ENCODE measurements at regions not wholly inside any gene's neighbourhood (a gene's known extent, or its start where the extent isn't known, plus 50 kb on each side); places are given as distances from the start of the nearest gene placed in this dataset.
"Not testable (repeated sequence)": the region's sequence is repeated elsewhere in the genome, so short reads cannot be mapped to it uniquely, and the experiment has no call there.

GRCh38 chr9:31415164-31415563, 969.3 kb upstream of the ACO1 start:
- ChIA-PET CTCF (no interaction called here), POLR2A (ENCODE audit: low non-redundant PET) (no interaction called here)
- no peak for DNase-seq (ENCODE audit: low spot score)
- TF ChIP-seq CTCF (conservative IDR thresholded peaks at IDR 0.05; ENCODE audit: low read depth): no peak
- H3K27ac ChIP-seq: no peak overlapping the region

- H3K27ac ChIP-seq: no peak overlapping the region
- no peak for DNase-seq (ENCODE audit: low spot score)
- ChIA-PET CTCF (interaction anchor here (0.6 kb wide), 1 partner anchor 15 kb away, joined by 3 read pairs; no protein-coding TSS in a partner anchor), POLR2A (ENCODE audit: low non-redundant PET) (no interaction called here)
- no peak for TF ChIP-seq CTCF (conservative IDR thresholded peaks at IDR 0.05; ENCODE audit: low read depth)
These were observed 966.0 kb upstream of the ACO1 start for GRCh38 chr9:31418419-31418818.

DNA sequence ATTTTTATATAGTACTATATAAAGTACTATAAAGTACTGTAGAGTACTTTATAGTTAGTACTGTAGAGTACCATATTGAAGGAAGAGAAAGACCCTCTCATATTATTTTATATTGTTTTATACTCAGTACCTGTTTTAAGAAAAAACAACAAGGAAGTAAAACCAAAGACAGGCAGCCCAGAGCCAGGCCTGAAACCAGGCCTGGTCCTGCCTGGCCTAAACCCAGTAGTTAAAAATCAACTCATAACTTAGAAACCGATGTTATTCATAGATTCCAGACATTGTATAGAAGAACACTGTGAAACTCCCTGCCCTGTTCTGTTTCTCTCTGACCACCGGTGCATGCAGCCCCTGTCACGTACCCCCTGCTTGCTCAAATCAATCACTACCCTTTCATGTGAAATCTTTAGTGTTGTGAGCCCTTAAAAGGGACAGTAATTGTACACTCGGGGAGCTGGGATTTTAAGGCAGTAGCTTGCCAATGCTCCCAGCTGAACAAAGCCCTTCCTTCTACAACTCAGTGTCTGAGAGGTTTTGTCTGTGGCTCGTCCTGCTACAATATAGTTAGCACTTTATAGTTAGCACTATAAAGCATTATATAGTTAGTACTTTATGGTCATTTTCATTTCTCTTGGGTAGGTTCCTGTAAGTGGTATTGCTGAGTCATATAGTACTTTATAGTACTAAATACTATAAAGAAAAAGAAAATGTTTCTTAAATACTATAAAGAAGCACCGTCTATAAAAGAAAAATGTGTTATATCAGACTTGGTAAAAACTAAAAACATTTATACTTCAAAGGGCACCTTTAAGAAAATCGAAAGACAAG, 940.6 kb upstream of the ACO1 start:
- CTCF ChIA-PET: interaction anchor here (0.6 kb wide), 1 partner anchor 22 kb away, joined by 3 read pairs; no protein-coding TSS in a partner anchor
- POLR2A ChIA-PET (ENCODE audit: low non-redundant PET); H3K27ac ChIP-seq; DNase-seq (ENCODE audit: low spot score): not testable (repeated sequence)

GRCh38 chr9:31445357-31445756, 939.1 kb upstream of the ACO1 start:
- TF ChIP-seq CTCF (conservative IDR thresholded peaks at IDR 0.05; ENCODE audit: low read depth): no peak
- CTCF ChIA-PET: no interaction called here
- POLR2A ChIA-PET (ENCODE audit: low non-redundant PET): no interaction called here
- no peak for DNase-seq (ENCODE audit: low spot score)
- no peak overlapping the region for H3K27ac ChIP-seq

GRCh38 chr9:31445960-31446359, 938.5 kb upstream of the ACO1 start:
- CTCF ChIA-PET: no interaction called here
- H3K27ac ChIP-seq: no peak overlapping the region
- DNase-seq (ENCODE audit: low spot score): no peak
- TF ChIP-seq CTCF (conservative IDR thresholded peaks at IDR 0.05; ENCODE audit: low read depth): no peak
- POLR2A ChIA-PET (ENCODE audit: low non-redundant PET): no interaction called here

DNA sequence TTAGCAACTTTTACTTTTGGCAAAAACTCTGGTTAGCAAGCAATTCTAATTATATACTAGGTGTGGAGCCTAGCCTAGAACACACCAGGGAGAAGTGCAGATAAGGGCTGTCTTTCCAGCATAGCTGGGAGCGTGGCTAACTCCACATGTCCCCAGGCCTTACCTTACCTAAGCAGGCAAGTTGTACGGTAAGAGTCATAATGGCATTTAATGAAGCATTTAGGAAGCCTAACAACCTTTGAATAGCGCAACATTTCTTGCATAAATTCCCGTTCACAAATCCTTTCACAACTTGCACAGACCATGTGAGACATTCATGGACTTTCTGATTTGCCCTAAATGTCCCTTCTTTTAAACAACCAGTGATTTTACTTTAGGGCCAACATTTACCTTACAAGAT, 917.4 kb upstream of the ACO1 start:
- no peak for TF ChIP-seq CTCF (conservative IDR thresholded peaks at IDR 0.05; ENCODE audit: low read depth)
- no peak overlapping the region for H3K27ac ChIP-seq
- ChIA-PET POLR2A (ENCODE audit: low non-redundant PET) (no interaction called here), CTCF (no interaction called here)
- no peak for DNase-seq (ENCODE audit: low spot score)

GRCh38 chr9:31470051-31470450, 914.4 kb upstream of the ACO1 start:
- ChIA-PET POLR2A (ENCODE audit: low non-redundant PET) (no interaction called here), CTCF (no interaction called here)
- no peak for DNase-seq (ENCODE audit: low spot score)
- H3K27ac ChIP-seq: no peak overlapping the region
- TF ChIP-seq CTCF (conservative IDR thresholded peaks at IDR 0.05; ENCODE audit: low read depth): no peak

Measured in RWPE1 (cell line).